Prostate gland (tissue), 2 donors: ENCODE measurements at regions not wholly inside any gene's neighbourhood (a gene's known extent, or its start where the extent isn't known, plus 50 kb on each side); places are given as distances from the start of the nearest gene placed in this dataset.

Source experiments
- CTCF ChIP-seq, 4 experiments: fragments of 200-600 bp in 2 of 4; fragments of 450-650 bp in 2 of 4; sonication (generic) in 2 of 4; IDR thresholded peaks; 1 replicate in 3 of 4; 2 replicates in 1 of 4; pipeline ENCODE4 v1.5.1; 2016 to 2019; ENCODE audit warnings: antibody characterized with exemption in 4 of 4, mild to moderate bottlenecking in 2 of 4, moderate library complexity in 2 of 4
- POLR2A ChIP-seq: fragments of 450-650 bp; IDR thresholded peaks from one replicate; pipeline ENCODE4 v1.6.1; 2016; ENCODE audit warnings: antibody characterized with exemption, mild to moderate bottlenecking
- POLR2AphosphoS5 ChIP-seq: sonication (generic); formaldehyde crosslinking; IDR thresholded peaks from one replicate; pipeline ENCODE4 v1.6.1; 2017; ENCODE audit warnings: antibody characterized with exemption

- TF ChIP-seq POLR2AphosphoS5: no peak
- TF ChIP-seq POLR2A: no peak
- no peak for TF ChIP-seq CTCF (IDR thresholded peaks at IDR 0.05)
These were observed 72.4 kb upstream of the ARHGEF7 start for GRCh38 chr13:111042661-111043226.
